HT1080 (cell line): ENCODE measurements at regions not wholly inside any gene's neighbourhood (a gene's known extent, or its start where the extent isn't known, plus 50 kb on each side); places are given as distances from the start of the nearest gene placed in this dataset.
A peak's percentile ranks its signal among the peaks of the same experiment; 100 is the strongest.

ENCODE experiments used
- DNase-seq: peaks from one replicate; pipeline ENCODE4 v3.0.0-alpha.2; 2015; ENCODE audit warnings: low read depth

- no peak for DNase-seq
Measured at GRCh38 chrX:149157976-149158375, 347.1 kb downstream of the IDS start.

DNA sequence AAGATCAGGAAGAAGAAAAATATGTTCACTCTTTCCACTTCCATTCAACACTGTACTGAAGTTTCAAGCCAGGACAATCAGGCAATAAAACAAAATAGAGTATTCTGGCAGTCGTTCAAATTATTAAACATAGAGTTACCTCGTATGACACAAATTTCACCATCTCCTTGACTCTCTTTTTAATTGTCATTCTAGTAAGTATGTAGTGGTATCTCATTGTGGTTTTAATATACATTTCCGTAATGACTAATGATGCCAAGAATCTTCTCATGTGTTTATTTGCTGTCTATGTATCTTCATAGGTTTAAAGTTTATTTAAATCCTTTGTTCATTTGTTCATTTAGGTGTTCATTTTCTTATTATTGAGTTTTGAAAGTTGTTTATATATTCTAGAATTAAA, 352.2 kb downstream of the IDS start:
- DNase-seq = peak; percentile 30

DNA sequence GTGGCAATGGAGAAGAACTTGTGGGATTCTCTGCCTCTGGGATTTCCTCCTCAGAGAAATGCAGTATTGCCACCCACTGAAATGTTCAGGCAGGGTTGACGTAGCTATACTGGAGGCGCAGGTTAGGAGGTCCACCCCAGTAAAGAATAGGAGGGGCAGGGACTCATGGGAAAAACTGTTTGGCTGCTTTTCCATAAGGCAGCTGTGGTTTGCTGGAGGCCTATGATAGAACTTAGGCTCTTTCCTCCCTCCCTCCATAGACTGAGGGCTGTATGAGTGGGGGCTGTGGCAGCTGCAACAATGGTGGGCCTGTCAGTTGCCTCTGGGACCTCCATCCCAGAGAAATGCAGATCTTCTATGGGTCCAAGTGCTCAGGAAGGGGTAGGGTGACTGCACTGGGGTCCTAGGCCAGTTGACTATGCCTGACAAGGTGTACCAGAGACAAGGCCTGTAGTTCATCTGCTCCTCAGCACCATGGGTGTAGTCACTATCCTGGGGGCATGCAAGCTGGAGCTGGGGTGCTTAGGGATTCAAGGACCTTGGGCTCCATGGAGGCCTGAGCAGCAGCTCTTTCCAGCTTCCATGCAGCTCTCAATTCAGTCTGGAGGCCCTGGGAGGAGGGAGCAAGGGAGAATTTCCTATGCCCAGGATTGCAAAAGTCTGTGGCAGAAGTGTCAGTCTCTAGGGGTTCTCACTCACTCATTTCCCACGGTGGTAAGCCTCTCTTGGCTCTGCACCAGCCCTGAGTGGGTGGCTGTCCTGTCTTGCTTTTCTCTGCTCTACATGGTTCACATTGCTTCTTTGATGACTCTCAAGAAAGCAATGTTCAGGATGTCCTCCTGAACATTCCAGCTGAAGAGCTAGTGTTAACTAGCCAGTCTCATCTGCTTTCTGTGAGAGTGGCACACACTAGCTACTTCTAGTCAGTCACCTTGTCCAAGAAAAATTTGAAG, 353.0 kb downstream of the IDS start:
- peak; percentile 79 for DNase-seq

DNA sequence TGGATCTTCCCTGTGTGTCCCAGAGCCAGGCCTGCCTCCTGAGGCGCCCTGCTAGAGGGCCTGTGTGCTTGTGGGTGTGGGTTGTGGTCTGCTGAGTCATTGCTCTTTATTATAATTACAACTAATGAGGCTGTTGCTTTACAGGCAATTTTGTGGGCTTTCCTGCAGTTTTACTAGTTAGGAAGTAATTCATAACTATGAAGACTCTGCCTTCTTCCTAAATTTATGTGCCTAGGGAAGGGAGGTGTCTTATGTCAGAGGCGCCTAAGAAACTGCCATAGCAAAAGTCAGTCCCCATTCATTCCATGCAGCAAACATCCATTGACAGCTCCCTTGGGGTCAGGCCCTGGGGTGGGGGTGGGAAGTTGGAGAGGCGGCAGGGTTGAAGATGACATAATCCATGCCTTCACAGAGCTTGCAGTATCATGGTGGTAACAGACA, 359.2 kb downstream of the IDS start:
- peak; percentile 11 for DNase-seq

DNA sequence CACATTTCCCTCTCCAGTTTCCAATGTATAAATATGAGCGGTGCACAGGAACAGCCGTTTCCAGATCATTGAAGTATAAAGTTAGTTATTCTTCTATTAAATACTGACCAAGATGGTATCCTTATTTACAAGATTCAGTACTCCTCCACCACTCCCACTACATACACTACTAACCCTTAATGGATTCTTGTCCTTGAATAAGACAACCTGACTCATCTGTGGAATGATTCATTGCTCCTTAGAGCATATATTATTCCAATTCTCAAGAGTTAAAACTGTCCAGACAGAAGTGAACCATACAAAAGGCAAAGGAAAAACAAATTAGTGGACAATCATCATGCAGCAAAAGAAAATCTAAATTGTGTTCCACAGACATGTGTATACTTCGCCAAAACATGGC, 373.3 kb downstream of the IDS start:
- peak; percentile 54 for DNase-seq

DNA sequence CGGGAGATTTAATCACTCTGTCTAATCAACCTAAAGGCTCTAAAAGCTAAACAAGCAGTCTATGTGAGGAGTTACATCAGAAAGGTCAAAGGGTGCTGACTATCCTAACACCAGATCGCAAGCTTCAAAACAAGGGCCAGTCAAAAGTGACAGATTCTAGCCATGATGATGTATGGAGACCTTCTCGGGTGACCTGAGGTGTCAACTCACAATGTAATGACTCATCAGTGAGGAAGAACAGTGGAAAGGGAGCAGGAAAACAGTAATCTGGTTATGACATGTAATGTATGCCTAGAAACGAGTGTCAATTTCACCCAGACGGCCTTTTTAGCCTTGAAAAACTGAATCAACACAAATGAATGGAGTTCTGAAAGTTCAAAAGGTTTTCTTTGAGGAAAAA, 375.3 kb downstream of the IDS start:
- DNase-seq = peak; percentile 47

GRCh38 chrX:149124526-149125108, 380.5 kb downstream of the IDS start:
- no peak for DNase-seq

DNA sequence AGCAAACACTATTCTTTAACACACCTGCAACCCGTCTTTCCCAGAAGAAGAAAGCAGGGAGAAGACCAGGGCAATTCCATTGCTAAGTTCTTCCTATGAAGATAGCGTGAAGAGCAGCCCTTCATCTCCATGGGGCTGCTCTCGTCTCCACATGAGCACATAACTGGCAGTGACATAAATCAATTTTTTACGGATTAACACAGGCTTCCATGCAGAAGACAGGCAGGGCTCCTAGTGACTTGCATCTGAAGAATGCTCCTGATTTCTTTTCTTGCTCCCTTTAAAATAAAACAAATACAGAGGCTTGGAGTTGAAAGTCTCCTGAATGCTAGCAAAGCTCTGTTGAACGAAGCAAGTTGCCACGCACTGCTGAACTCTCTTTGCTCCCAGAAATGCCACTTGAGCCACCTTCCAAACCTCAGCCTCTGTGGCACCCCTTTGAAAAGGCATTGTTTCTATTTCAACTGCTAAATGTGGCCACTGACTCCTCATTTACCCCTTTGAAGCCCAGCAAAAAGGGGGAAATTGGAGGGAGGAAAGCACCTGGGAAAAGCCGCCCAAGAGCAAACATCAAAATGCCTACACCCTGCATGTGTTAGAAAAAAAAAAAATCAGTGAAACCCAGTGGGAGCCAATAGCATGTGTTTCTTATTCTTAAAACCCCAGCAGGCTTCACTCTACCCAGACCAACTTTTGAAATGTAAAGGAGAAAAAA, 383.7 kb downstream of the IDS start:
- no peak for DNase-seq

DNA sequence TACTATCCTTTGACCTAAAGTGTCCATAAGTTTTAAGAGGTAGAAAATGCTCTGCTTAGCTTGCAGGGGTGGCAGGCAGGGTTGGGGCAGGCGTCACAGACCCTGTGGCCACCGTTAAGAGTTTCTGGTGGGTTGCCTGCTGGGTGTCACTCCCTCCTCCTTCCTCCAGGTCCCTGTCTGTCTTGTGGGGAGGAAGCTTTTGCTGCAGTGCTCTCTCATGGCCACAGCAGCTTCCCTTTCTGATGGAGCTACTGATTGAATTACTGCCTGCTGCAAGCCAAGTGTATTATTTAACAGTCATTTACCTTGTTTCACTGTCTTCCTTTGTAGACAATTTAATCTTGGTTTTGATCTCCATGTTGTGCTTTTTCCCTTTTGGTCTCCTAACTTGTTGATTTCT, 384.6 kb downstream of the IDS start:
- no peak for DNase-seq

DNA sequence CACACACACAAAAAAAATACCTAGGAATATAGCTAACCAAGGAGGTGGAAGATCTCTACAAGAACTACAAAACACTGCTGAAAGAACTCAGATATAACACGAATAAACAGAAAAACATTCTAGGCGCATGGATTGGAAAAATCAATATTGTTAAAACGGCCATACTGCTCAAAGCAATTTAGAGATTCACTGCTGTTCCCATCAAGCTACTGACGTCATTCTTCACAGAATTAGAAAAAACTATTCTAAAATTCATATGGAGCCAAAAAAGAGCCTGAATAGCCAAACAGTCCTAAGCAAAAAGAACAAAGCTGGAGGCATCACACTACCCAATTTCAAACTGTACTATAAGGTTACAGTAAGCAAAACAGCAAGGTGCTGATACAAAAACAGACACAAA, 390.2 kb downstream of the IDS start:
- DNase-seq = no peak

GRCh38 chrX:149114001-149114400, 391.1 kb downstream of the IDS start:
- no peak for DNase-seq

DNA sequence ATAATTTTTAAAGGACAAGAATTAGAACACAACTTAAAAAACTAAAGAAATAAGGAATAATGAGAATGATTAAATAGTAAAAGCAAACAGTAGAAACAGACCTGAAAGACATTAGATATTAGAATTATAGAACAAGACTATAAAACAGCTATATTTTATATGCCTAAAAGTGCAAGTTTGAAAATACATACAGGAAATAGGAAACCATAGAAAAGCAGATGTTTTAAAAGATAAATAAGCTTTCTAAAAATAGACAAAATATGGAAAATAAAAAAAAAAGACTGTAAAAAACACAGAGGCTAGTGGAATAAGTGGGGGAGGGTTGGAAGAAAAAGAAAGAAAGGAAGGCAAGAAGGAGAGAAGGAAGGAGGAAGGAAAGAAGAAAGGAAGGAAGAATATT, 407.3 kb downstream of the IDS start:
- no peak for DNase-seq

GRCh38 chrX:149092179-149092578, 412.9 kb downstream of the IDS start:
- DNase-seq = no peak

GRCh38 chrX:149079805-149080406, 425.2 kb downstream of the IDS start:
- DNase-seq = peak; percentile 20

DNA sequence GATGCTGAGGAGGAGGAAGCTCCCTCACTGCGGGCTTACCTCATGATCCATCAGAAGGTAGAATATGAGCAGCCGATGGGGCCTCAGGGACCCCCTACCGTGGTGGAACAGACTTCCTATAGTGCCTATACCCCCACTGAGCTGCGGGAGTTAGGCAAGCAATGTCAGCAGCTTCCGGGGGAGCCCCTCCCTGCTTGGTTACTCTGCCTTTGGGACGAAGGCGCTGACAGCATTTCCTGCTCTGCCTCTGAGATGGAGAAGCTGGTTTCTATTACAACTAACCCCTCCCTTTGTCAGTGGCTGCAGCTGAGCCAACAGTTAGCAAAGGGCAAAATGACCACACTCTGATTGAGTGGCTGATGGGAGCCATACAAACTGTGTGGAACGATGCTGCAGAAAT, 430.7 kb downstream of the IDS start:
- DNase-seq = peak; percentile 62

DNA sequence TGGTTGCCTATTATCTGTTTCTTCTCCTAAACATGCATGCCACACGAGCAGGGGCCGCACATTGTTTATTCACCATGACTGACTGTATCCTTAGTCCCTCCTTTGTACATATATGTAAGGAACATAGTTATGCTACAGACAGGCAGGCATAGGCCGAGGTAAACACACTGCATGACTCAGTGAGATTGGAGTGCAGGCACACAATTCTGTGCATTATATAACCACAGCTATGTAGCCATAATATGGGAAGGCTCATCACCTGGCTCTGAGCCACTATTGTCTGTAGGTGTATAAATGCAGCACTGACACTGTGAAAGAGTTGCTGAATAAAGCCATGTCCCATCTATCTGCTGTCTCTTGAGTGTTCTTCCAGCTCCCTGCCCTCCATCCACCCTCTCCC, 431.6 kb downstream of the IDS start:
- DNase-seq = peak; percentile 40

DNA sequence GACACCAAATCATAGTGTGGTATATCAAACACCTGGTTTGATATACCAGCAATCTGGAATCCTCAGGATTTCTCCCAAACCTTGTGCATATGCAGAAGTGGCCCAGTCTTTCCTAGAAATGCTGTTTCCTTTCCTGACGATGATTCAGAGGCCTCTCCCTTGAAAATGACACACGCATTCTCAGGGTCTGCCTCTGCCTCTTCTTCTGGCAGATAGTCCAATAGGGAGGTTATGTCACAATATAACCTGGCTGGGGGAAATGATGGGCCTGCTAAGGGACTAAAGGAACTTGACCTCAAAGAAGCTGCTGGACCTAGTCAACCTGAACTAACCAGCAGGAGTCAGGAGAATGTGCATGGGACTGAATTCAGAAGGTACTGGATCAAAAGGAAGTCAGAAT, 435.2 kb downstream of the IDS start:
- DNase-seq = peak; percentile 49

GRCh38 chrX:149060921-149061320, 444.2 kb downstream of the IDS start:
- peak; percentile 62 for DNase-seq
